Erythroblast (primary cell): ENCODE measurements at regions not wholly inside any gene's neighbourhood (a gene's known extent, or its start where the extent isn't known, plus 50 kb on each side); places are given as distances from the start of the nearest gene placed in this dataset.

Experiments
- GATA1 ChIP-seq: IDR thresholded peaks from 2 replicates; pipeline ENCODE4 v1.6.1; 2011; ENCODE audit warnings: low read depth, mild to moderate bottlenecking, control low read depth, low read length, moderate library complexity
- POLR2A ChIP-seq: IDR thresholded peaks from 2 replicates; pipeline ENCODE4 v1.6.1; 2011; ENCODE audit warnings: mild to moderate bottlenecking, low read length

DNA sequence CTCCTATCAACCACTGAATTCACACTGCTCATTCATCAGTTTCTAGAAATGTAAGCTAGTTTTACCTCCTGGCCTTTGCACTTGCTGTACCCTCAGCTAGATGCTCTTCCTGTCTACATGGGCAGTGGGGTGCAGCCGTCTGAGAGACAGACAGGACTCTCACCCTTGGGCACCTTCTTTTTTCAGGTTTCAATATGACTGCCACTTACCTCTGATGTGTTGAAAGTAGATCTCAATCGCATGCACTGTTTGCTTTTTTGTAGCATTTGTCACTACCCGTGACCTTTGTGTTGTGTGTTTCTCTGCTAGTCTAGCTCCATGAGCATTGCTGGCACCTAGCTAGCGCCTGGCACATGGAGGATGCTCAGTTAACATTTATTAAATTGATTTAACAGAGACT lies 403.1 kb upstream of the TRPC7 start:
- TF ChIP-seq POLR2A, result no peak
- no peak for TF ChIP-seq GATA1
